AG08396 (cell line): ENCODE measurements at regions not wholly inside any gene's neighbourhood (a gene's known extent, or its start where the extent isn't known, plus 50 kb on each side); places are given as distances from the start of the nearest gene placed in this dataset.
"Not testable (repeated sequence)": the region's sequence is repeated elsewhere in the genome, so short reads cannot be mapped to it uniquely, and the experiment has no call there.

Experiments
- DNase-seq: peaks from one replicate; pipeline ENCODE4 v3.0.0; 2012; ENCODE audit warnings: low spot score, mixed read lengths

DNA sequence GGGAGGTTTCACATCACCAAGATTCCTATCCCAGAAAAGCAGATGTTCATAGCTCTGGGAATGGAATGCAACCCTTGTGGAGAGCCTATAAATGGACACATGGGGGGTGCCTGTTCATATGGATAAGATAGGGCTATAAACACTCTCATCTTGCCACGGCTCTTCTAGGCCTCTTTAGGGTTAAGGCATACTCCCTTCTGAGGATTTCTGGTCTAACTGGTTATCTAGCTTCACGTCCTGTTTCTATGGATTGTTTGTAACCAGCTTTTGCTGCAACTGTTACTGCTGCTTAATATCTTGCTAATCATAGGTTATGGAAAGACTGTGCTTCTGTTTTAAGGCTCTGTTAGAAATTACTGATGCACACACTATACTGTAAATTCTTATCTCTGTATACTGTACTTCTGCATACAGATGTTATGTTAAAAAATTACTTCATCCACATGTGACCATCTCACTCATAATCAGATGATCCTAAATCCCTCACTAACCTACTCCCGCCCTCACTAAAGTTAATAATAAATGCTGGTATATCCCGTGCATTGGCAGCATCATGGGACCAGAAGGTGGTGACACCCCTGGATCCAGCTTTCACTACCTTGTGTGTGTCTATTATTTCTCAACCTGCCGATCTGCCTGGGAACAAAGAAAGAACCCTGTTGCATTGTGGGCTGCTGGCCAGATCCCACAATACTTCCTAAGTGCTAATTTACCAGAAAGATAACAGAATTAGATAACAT is 68.7 kb downstream of the PRKAB2 start:
- DNase-seq: not testable (repeated sequence)

DNA sequence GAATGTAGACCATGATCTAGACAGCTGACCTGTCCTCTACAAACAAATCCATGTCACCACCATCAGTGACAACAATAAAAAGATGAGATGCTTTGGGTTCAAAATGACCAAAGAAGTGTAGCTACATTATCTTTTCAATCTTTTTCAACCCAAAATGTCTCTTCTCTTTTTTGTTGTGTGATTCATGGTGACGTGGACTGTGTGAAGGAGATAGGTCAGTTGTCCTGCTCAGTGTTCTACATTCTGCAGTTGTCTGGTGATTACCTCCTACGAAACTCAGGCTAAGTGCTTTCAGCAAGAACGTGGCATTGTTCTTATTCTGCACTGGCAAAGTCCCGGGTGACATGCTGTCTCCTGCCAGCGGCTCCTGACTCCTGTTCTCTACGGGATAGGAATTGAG is 73.1 kb downstream of the PRKAB2 start:
- DNase-seq: no peak

DNA sequence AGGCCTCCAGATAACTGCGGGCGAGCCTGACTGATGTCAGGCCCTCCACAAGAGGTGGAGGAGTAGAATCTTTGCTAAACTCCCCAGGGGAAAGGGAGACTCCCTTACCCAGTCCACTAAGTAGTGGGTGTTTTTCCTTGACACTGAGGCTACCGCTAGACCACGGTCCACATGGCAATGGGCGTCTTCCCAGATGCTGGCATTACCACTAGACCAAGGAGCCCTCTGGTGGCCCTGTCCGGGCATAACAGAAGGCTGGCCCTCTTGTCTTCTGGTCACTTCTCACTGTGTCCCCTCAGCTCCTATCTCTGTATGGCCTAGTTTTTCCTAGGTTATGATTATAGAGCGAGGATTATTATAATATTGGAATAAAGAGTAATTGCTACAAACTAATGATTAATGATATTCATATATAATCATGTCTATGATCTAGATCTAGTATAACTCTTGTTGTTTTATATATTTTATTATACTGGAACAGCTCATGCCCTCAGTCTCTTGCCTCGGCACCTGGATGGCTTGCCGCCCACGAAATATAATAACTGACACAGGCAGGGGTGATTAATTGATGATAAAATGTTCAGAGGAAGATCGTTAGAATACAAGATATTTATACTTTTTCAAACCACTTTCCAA is 73.8 kb downstream of the PRKAB2 start:
- not testable (repeated sequence) for DNase-seq

DNA sequence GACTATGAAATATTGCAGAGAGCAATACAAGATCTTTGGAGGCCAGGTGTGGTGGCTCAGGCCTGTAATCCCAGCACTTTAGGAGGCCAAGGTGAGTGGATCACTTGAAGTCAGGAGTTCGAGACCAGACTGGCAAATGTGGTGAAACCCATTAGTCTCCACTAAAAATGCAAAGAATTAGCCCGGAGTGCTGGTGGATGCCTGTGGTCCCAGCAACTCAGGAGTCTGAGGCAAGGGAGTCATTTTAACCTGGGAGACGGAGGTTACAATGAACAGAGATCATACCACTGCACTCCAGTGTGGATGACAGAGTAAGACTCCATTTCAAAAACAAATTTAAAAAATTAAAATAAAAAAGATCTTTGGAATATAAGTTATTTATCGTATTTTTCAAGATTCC is 76.6 kb downstream of the PRKAB2 start:
- DNase-seq: no peak

DNA sequence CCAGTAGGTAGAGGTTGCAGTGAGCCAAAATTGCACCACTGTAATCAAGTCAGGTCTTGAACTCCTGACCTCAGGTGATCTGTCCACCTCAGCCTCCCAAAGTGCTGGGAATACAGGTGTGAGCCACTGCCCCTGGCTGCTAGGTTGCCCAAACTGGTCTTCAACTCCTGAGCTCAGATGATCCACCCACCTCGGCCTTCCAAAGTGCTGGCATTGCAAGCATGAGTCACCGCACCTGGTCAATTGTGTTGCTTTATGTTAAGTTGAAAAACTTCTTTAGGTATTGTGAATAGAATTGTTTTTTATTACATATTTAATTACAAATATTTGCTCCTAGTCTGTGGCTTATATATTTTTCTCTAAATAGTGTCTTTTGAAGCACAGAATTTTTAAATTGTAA is 80.5 kb downstream of the PRKAB2 start:
- DNase-seq: no peak

DNA sequence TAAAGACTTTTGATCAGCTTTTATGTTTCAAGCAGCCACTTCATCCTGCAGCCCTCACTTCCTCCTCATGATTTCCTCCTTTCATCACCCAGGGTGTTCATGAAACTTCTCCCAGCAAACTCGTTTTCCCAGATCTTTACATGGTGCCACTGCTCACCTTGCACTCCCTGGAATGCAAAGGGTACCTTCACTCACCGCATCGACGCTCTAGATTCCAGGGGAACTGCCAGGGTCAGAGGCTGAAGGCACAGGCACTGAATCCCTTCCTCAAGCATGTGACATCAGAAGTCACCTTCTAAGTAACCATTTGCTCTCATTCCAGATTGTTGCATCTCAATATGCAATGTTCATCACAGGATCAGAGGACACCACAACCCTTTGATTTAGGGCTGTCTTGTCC is 82.8 kb downstream of the PRKAB2 start:
- no peak for DNase-seq

DNA sequence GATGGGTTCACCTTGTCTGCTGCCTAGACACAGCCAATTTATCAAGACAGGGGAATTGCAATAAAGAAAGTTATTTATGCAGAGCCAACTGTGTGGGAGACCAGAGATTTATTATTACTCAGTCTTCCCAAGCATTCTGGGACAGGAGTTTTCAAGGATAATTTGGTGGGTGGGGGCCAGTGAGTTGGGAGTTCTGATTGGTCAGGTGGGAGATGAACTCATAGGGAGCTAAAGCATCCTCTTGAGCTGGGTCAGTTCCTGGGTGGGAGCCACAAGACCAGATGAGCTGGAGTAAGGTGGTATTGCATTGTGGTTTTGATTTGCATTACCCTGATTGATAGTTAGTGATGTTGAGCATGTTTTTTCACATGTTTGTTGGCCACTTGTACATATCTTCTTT is 86.1 kb downstream of the PRKAB2 start:
- no peak for DNase-seq

DNA sequence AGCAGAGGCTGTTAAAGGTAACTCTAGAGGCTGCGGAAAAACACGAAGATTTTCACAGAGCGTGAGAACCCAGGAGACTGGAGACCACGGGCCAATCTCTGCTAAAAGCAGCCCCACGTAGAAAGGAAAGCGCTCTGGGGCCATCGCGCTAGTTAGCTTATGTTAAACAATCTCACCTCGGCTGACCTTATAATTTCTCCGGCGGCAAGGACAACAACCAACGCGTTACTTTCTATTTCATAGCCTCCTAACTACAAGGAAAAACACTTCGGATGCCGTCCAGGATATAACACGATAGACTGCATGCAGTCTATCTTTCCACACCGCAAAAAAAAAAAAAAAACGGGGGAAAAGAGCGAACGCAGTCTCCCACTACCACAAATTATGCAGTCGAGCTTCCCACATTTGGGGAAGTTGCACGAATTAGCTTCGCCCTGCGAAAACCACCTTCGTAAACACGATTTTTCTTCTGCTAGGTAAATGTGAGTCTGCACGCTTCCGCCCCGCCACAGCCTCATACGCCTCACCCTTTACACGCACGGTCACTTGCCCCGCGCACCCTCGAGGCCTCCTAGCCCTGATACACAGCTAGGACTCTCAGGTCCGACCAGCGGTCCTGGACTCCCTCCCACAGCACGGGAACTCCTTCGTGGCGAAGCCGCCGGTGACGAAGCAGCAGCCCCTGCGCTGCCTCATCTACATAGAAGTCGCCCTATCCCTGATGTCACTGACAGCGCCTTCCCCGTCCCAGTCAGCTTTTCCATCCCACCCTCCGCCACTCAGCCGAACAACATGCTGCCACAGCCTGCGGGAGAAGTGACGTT is 87.8 kb downstream of the PRKAB2 start:
- DNase-seq: peak; percentile 77

DNA sequence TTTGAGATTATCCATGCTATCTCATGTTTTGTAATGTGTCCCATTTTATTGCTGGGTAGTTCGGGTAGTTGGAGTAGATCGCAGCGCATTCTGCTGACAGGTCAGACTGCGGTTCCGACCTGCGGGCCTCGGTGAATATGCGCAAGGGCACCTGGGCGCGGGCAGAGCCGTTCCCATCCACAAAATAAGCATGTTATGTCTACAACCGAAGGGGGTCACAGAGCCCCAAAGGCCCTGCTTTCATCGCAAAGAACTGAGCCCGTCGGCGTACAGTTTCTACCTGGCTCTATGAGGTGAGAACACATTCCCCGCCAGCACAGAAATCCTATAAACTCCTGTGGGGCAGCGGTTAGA is 88.4 kb downstream of the PRKAB2 start:
- no peak for DNase-seq

DNA sequence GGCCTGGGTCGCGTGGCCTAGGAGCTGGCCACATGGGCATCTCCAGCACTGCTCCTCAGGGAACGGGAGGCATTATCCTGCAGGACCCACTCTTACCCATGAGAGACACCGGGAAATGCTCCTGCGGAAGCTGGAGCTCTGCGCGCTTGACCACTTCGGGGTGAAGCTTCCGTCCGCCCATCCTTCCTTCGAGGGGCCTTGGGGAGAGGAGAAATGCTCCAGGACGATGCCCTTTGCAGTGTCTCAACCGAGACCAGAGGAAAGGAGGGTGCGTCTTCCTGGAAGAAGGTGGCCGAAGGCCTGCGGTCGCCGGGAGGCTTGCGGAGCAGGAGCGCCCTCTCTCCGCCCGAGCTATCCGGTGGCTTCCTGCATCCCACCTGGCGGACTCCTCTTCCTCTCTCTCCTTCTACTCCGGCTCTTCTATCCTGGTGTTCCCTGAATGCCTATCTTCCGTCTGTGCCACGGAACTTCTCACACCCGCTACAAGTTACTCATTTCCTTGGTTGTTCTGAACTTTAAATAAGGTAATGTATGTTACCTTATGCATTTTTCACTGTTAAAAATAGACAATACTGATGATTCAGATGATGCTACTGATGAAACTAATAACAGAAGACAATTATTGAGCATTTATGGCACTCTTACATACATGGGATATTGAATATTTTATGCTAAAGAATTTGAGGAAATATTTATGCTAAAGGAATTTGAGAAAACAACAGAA is 91.4 kb downstream of the PRKAB2 start:
- no peak for DNase-seq

DNA sequence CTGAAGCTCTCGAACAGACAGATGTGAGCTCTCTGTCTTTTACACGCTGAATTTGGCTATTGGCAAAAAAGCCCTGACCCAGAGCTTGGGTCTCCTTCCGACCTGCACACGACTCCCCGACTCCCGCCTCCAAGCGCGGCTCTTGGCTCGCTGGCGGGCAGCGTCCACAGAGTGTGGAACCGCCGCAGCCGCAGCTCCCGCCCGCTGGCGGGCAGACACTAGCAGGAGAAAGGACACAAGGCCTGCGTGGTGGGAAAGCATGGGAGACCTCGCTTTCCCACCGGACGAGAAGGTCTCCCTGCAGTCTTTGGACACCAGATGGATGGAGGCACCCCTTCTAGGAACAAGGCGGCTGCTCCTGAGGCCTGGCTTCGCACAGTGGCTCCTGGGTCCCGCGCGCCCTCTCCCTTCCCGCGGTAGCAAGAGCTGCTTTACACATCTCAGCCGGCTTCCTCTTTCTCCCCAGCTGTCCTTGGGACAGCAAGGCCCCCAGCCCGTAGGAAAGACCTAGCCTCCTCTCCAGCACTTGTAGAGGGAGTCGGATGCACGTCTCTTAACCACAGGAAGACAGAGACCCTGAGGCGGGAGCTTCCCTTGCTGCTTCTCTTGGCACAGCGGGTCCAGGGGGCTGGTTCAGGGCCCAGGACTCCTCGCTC is 92.1 kb downstream of the PRKAB2 start:
- DNase-seq: no peak

DNA sequence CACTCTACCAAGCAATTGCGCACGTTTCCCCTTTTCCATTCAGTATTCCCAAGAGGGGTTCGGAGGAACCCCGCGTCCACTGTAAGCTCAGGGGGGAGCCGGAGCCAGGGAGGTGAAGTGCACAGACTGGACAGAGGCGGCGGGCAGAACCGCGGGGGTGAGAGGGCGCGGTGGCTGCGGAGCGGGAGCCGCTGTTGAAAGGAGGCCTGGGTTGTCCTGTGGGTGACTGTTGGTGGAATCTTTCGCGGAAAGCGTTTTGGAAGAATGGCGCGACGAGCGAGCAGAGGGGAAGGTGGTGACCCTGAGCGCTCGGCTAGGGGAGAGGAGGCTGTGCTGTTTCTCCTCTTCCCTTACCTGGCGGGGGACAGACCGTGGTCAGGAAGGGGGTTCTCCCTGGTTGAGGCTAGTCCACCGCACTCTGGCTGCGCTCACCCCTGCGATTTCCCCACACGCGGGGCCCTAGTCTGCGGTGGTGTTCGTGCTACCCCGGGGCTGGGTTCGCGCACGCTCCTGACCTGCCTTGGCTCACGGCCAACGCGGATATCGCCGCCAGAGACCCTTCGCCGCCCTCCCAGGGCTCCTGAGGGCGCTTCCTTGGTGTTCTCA is 92.8 kb downstream of the PRKAB2 start:
- DNase-seq: no peak

DNA sequence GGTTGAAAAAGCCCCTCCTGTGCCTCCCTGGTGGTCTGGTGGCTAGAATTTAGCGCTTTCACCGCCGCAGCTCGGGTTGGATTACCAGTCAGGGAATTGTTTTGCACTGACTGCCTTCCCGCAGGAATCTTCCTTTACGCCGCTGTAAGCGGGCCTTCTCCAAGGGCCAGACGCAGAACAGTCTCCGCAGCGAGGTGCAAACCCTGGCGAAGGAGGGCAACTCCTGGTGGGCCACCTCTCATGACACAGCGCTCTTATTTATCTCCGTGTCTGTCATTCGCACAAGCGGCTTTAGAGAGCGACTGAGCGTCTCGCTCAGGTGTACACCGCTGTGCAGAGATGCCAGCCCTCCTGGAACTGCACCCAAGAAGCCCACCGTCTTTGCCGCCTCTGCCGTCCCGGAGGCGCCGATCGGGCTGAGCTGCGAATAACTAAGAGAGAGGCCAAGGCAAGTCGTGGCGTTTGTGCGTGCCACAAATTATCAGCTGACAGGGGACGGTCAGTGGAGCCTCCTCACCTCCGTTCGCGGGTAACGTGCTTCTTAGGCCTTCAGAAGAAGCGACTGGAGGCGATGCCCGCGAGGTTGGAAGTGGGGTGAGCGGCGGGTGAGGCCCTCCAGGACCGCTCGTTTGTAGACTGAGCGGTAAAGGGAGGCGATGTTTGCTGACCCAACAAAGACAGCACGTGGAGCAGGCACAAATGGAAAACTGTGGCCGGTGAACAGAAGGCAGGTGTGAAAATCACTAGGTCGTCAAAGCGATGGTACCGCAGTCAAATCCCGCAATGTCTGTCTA is 93.5 kb downstream of the PRKAB2 start:
- DNase-seq: no peak

DNA sequence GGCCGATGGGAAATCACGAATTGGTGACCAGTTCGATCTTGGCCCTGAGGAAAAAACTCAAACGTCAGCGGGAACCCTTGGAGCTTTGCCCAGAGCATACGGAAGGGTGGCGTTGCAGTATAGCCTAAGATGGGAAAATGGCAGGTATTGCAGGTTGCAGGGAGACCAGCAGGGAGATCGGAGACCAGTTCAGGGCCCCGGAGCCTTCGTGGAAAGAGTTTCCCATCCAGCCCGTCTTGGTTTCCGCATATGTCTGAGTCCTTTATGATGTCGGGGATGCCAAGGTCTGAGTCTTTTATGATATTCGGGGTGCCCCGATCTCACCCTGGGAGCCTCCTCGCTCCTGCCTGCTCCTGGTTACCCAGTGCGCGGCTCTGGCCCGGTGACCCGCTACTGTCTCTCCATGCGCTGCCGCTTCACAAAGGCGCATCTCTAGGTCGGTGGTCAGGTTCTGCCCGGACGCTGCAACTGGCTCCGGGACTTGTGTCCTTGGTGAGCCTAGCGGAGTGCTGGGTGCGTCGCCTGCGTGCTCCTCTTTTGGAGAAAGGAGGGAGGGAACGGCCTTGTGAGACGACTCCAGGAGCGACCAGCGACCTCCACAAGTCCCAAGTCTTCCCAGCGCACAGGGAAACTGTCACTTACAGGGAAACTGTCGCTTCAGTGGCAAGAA is 94.2 kb downstream of the PRKAB2 start:
- DNase-seq: no peak

DNA sequence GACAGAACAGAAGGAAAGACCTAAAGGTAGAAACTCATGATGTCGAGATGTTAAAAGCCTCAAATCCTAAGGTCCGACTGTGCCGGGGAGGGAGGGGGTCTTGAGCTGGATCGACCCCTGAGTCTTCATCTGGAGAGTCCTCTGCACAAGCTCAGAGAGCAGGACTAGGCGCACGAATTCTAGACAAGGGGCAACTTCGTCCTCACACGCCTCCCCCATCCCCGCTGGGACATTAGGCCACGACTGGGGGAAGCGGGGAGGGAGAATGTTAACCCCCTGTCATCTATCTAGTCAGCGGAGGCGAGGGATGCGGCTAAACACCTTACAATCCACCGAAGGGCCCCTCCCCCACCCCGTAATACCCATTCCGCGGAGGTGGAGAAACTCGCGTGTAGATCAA is 94.7 kb downstream of the PRKAB2 start:
- DNase-seq: no peak

DNA sequence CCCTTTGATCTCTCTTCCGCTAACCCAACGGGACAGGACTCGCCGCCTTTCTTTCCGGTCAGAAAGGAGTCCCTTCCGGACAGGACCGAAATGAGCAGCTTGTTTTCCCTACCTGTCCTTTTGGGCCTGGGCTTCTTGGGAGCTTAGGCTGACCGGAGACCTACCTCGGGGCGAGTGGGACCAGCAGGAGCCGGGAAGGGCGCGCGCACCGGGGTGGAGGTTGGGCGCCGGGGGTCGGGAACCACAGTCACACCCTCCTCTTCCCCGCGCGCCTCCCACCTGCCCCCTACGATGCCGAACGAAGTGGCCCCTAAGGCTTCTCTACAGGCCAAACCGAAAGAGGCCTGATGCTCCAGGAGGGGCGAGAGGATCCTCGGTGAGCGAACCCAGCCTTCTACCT is 95.2 kb downstream of the PRKAB2 start:
- no peak for DNase-seq

DNA sequence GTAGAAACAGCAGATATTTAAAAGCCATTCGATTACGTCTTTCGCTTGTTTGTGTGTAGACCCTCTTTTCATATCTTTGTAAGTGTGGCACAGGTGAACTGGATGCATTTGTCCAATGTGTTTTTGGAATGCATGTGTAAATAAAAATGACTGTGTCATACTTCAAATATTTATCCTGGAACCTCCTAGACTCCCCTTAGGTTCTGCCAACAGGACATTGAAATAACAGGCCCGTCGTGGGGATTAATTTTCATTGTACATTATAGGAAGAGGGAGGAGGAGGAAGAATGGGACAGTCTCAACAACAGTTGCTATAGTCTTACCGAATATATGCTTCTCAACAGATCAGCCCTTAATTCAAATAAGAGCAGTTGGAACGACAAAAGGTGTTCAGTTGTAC is 95.8 kb downstream of the PRKAB2 start:
- no peak for DNase-seq

DNA sequence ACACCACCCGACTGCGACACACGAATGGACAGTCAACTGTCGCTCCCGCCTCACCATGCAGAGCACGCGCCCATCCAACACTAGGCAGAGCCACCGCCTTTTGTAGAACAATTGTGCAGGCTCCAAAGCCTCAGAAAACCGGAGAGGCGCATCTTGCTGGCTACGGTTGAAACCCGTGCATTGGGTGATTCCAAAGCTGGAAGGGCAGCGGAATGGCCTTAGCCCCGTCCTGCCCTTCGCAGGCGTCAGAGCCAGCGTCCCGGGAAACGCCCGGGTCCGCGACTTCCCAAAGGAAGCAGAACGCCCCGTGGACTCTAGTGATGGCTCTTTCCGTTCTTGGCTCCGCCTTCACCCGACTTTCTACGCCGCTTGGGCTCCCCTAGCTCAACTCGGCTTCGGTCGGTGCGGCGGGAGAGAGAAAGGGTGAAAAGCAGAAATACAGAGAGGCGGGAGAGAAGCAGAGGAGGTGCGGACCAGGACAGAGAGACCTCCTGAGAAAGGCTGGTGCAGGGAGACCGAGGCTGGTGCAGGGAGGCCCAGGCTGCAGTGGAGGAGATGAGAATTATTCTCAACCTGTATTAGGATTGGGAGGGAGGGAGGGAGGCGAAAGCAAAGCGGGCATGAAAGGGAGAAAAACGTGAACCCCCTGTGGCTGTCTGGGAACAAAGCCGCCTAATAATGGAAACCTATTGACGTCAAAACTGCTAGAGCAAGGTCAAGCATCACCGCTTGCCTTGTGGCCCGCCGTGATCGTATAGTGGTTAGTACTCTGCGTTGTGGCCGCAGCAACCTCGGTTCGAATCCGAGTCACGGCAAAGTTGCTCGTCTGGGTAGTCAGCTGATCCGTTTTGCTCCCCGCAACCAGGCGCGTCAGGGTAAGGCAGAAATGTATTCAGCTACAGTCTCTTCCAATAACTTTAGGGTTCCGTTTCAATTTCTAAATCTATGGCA is 99.5 kb downstream of the PRKAB2 start:
- DNase-seq: no peak

DNA sequence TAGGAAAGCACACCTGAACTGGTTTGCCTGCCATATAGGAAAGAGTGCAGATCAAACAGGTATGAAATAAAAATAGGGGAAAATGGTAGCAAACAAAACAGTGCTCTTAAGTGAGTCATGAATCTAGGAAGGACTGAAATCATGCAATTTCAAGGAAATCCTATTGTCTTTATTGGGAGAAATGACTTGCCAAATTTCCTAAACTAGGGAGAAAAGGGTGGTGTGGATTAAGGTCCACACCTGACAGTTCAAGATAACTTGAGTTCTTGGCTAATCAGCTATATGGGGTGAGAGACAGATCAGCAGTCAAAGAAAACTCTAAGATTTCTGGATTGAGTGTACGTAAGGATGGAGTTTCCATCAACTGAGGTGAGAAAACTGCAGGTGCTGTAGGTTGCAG is 101.1 kb downstream of the PRKAB2 start:
- DNase-seq: no peak
